ENCODE measurements at regions not wholly inside any gene's neighbourhood (a gene's known extent, or its start where the extent isn't known, plus 50 kb on each side); places are given as distances from the start of the nearest gene placed in this dataset.
"Not testable (repeated sequence)": the region's sequence is repeated elsewhere in the genome, so short reads cannot be mapped to it uniquely, and the experiment has no call there.

- TF ChIP-seq CTCF (conservative IDR thresholded peaks at IDR 0.05; ENCODE audit: low read depth, low read length) = no peak
- DNase-seq (ENCODE audit: low read depth) = no peak
- no peak overlapping the region for H3K4me3 ChIP-seq (ENCODE audit: low read depth, low read length)
Measured at GRCh38 chr7:142562688-142563087, 186.6 kb upstream of the PRSS1 start.

GRCh38 chr7:142561396-142561795, 187.9 kb upstream of the PRSS1 start:
- not testable (repeated sequence) for DNase-seq (ENCODE audit: low read depth); H3K4me3 ChIP-seq (ENCODE audit: low read depth, low read length)

GRCh38 chr7:142560770-142561169, 188.5 kb upstream of the PRSS1 start:
- DNase-seq (ENCODE audit: low read depth); H3K4me3 ChIP-seq (ENCODE audit: low read depth, low read length): not testable (repeated sequence)

- TF ChIP-seq CTCF (conservative IDR thresholded peaks at IDR 0.05; ENCODE audit: low read depth, low read length) = no peak
- H3K4me3 ChIP-seq (ENCODE audit: low read depth, low read length) = no peak overlapping the region
- no peak for DNase-seq (ENCODE audit: low read depth)
Measured at GRCh38 chr7:142560166-142560565, 189.1 kb upstream of the PRSS1 start.

- DNase-seq (ENCODE audit: low read depth) = no peak
- H3K4me3 ChIP-seq (ENCODE audit: low read depth, low read length) = no peak overlapping the region
- TF ChIP-seq CTCF (conservative IDR thresholded peaks at IDR 0.05; ENCODE audit: low read depth, low read length) = peak; percentile 91
Measured at GRCh38 chr7:142557971-142558582, 191.2 kb upstream of the PRSS1 start.

- H3K4me3 ChIP-seq (ENCODE audit: low read depth, low read length) = no peak overlapping the region
- DNase-seq (ENCODE audit: low read depth) = peak; percentile 90
- peak; percentile 39 for TF ChIP-seq CTCF (conservative IDR thresholded peaks at IDR 0.05; ENCODE audit: low read depth, low read length)
Measured at GRCh38 chr7:142556740-142557139, 192.5 kb upstream of the PRSS1 start.

- no peak for DNase-seq (ENCODE audit: low read depth)
- TF ChIP-seq CTCF (conservative IDR thresholded peaks at IDR 0.05; ENCODE audit: low read depth, low read length) = no peak
- no peak overlapping the region for H3K4me3 ChIP-seq (ENCODE audit: low read depth, low read length)
Measured at GRCh38 chr7:142554560-142555532, 194.4 kb upstream of the PRSS1 start.

GRCh38 chr7:142553216-142553615, 196.1 kb upstream of the PRSS1 start:
- H3K4me3 ChIP-seq (ENCODE audit: low read depth, low read length) = no peak overlapping the region
- DNase-seq (ENCODE audit: low read depth) = no peak
- no peak for TF ChIP-seq CTCF (conservative IDR thresholded peaks at IDR 0.05; ENCODE audit: low read depth, low read length)
